Endothelial cell of umbilical vein (primary cell): ENCODE measurements at regions not wholly inside any gene's neighbourhood (a gene's known extent, or its start where the extent isn't known, plus 50 kb on each side); places are given as distances from the start of the nearest gene placed in this dataset.
"Not testable (repeated sequence)": the region's sequence is repeated elsewhere in the genome, so short reads cannot be mapped to it uniquely, and the experiment has no call there.

Experiments
- CTCF ChIP-seq, 2 donors: IDR thresholded peaks; 1 replicate in 1 of 2; 2 replicates in 1 of 2; pipeline ENCODE4 v1.5.1; 2011; ENCODE audit warnings: low read length in 2 of 2, mild to moderate bottlenecking in 2 of 2, moderate library complexity in 2 of 2, control low read depth in 1 of 2, inconsistent platforms in 1 of 2, low read depth in 1 of 2; ENCODE audit not compliant: insufficient read depth in 1 of 2; ENCODE audit errors: extremely low read depth in 1 of 2
- EZH2 ChIP-seq: IDR thresholded peaks from 2 replicates; pipeline ENCODE4 v1.6.1; 2012; ENCODE audit warnings: borderline replicate concordance, low read depth, mild to moderate bottlenecking, moderate library complexity, low read length, inconsistent platforms; ENCODE audit not compliant: severe bottlenecking
- FOS ChIP-seq: IDR thresholded peaks from 2 replicates; pipeline ENCODE4 v1.6.1; 2011; ENCODE audit warnings: mild to moderate bottlenecking, low read length, moderate library complexity, borderline replicate concordance; ENCODE audit not compliant: insufficient read depth
- GATA2 ChIP-seq: IDR thresholded peaks from 2 replicates; pipeline ENCODE4 v1.7.0; 2011; ENCODE audit warnings: low read depth, mild to moderate bottlenecking, moderate library complexity, mixed read lengths, low read length; ENCODE audit not compliant: insufficient read length, insufficient read depth
- JUN ChIP-seq: IDR thresholded peaks from 2 replicates; pipeline ENCODE4 v1.6.1; 2011; ENCODE audit warnings: borderline replicate concordance, low read depth; ENCODE audit not compliant: insufficient read length, insufficient read depth
- MAX ChIP-seq: IDR thresholded peaks from 2 replicates; pipeline ENCODE4 v1.6.1; 2011; ENCODE audit not compliant: insufficient read depth, insufficient read length
- MYC ChIP-seq: IDR thresholded peaks from one replicate; pipeline ENCODE4 v1.6.1; 2011; ENCODE audit warnings: mild to moderate bottlenecking, low read depth, low read length
- POLR2A ChIP-seq: IDR thresholded peaks from 2 replicates; pipeline ENCODE4 v1.6.1; 2012; ENCODE audit warnings: low read depth, mild to moderate bottlenecking, control low read depth, low read length
- POLR2AphosphoS5 ChIP-seq: IDR thresholded peaks from 2 replicates; pipeline ENCODE4 v1.6.1; 2012; ENCODE audit warnings: low read depth, mild to moderate bottlenecking, control low read depth, low read length, moderate library complexity; ENCODE audit not compliant: insufficient read depth

- not testable (repeated sequence) for TF ChIP-seq EZH2; POLR2A; CTCF (IDR thresholded peaks at IDR 0.05; ENCODE audit: extremely low read depth in 1 of 2, insufficient read depth in 1 of 2, low read depth in 1 of 2, low read length in 2 of 2); MAX; JUN; GATA2; FOS; POLR2AphosphoS5; MYC
Measured at GRCh38 chr2:160762493-160763128, 269.0 kb upstream of the RBMS1 start.
